Activated CD4-positive, alpha-beta T cell treated with anti-CD3 and anti-CD28 coated beads, Interleukin-2, amount 50 U/mL, for 16 hours (primary cell): ENCODE measurements at regions not wholly inside any gene's neighbourhood (a gene's known extent, or its start where the extent isn't known, plus 50 kb on each side); places are given as distances from the start of the nearest gene placed in this dataset.
A peak's percentile ranks its signal among the peaks of the same experiment; 100 is the strongest.
"Not testable (repeated sequence)": the region's sequence is repeated elsewhere in the genome, so short reads cannot be mapped to it uniquely, and the experiment has no call there.

Experiments used
- DNase-seq: peaks from one replicate; pipeline ENCODE4 v3.0.0-alpha.2; 2020

DNA sequence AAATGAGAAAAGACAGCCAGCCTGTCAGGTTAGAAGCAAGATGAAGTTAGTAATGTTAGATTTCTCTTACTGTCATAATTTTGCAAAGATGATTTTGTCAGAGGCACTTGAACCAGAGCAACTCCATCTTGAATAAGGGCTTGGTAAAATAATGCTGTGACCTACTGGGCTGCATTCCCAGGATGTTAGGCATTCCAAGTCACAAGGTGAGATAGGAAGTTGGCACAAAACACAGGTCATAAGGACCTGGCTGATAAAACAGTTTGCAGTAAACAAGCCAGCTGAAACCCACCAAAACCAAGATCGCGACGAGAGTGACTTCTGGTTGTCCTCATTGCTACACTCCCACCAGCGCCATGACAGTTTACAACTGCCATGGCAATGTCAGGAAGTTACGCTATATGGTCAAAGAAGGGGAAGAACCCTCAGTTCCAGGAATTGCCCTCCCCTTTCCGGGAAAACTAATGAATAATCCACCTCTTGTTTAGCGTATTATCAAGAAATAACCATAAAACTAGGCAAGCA is 1313.5 kb upstream of the TMEM132C start:
- DNase-seq, result no peak

DNA sequence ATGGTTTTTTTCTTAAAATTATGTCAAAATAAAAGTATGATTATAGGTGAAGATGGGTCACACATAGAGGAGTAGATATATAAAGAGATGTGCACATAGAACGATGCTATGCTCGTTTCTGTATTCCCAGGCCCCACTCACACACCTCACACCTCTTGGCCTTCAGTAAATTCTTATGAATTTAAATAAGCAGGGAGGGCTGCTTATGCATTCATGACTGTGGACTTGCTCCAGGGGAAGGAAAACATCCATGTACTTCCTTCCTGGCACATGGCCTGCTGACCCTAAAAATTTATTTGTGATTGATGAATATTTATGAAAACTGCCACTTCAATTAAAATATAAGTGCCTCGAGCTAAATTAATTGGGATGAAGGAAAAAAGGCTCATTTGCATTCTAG is 1306.7 kb upstream of the TMEM132C start:
- no peak for DNase-seq

DNA sequence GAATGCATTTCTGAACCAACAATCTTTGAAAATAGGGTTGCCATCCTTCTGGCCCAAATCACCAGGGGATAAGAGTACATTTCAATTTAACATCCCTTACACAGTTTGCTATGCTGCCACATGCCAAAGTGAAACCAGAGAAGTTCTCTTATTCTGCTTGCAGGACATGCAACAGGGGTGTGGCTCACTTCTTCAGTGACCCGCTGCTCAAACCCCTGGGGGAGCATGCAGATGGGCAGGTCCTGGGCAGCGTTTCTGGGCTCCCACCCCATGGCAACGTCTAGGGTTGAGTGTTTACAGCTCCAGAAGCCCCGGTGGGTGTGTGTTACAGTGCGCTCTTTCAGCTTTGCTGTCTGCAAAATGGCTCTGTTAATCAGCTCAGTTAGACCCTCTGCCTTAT is 1306.3 kb upstream of the TMEM132C start:
- no peak for DNase-seq

DNA sequence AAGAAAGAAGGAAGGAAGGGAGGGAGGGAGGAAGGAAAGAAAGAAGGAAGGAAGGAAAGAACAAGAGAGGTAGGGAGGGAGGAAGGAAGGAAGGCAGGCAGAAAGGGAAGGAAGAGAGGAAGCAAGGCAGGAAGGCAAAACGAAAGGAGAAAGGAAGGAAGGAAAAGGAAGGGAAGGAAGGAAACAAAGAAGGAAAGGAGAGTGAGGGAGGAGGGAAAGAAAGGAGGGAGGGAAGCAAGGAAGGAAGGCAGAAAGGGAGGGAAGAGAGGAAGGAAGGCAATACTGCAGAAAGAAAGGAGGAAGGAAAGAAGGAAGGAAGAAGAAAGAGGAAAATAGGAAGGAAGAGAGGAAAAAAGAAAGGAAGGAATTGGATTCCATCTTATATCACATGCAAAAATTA is 1303.1 kb upstream of the TMEM132C start:
- DNase-seq, result no peak

DNA sequence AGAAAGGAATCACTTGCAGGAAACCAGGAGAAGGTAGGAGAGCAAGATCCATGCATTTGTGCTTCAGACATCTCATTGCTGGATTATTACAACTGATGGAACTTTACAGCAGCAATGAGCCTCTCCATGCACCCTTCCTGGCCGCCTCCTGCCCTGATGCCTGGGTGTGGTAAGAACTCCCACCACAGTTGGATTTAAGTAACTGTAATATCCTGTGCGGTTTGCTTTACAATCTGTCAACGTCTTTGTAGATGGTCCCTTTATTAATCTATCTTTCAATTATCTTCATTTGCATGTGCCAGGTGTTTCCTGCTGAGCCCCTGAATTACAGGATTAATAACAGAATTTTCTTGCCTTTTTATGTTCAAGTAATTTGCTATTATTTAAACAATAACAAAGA is 1300.5 kb upstream of the TMEM132C start:
- no peak for DNase-seq

DNA sequence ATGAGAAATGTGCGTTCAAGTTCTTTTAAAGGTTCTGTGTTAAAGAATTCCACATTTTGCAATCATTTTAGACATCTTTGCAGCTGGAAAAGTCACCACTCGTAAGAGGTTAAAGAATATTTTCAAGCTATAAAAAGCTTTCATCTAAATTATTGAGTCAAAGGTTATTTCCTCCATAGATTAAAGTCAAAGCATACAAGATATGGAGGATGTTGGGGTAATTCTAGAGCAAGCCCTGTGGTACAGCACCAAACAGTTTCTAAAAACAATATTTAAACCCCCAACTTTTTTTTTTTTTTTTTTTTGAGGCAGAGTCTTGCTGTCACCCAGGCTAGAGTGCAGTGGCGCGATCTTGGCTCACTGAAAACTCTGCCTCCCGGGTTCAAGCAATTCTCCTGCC is 1299.8 kb upstream of the TMEM132C start:
- no peak for DNase-seq

DNA sequence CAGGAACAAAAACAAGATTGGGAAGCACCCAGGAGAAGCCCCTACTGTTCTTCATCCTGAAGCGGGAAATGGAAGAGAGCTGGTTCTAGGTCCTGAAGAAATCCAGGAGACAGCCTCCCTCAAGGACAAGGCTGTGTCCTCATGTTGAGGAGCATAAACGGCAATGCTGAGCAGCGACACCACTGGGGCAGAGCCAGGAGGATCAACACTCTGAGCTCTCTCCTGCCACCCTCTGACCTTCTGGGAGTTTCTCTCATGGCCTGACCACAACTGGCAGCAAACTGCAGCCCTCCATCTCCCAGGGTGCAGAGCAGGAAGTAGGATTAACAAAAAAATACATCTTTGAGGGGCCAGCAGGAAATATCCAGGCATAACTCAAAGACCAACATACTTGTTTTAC is 1292.2 kb upstream of the TMEM132C start:
- no peak for DNase-seq

DNA sequence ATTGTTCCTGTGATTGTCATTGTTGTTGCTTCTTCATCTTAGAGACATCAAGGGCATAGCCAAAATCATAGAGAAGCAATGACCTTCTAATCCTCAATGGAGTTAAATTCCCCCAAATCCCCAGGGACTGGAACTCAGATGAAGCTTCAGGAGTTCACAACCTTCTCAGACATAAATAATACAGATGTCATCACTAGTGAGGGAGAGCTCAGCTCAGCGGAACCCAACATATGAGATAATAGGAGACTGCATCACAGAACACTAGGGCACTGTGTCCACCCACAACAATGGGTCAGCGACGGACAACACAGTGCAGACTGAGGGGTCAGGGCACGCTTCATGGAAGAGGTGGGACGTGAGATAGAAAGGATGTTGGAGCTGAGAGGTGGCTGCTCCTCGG is 1290.4 kb upstream of the TMEM132C start:
- DNase-seq, result no peak

DNA sequence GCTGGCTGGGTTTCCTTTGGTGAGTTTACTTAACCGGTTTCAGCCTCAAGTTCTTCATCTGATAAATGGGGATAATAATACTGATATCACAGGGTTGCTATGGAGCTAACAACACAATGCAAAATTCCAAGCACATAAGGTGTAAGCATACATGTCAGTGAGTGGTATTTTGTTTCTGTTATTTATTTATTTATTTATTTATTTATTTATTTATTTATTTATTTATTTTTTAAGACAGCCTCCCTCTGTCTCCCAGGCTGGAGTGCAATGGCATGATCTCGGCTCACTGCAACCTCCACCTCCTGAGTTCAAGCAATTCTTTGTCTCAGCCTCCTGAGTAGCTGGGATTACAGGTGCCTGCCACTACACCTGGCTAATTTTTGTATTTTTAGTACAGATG is 1287.4 kb upstream of the TMEM132C start:
- not testable (repeated sequence) for DNase-seq

DNA sequence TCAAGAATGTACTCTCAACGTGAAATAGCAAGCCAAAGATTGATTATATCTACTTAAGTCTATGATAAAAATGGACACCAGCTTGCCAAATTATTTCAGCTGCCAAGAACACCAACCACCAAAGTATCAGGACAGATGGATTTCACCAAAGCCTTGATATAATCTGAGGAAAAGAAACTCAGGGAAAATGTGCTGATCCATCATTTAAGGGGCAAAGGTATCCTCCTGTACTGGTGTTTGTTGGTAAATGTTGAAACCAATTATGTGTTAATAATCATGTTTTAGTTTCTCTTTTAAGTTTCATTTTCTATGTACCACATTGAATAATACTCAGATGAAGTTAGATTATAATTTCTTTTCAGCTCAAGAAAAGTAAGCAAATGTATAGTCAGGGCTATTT is 1284.3 kb upstream of the TMEM132C start:
- DNase-seq, result no peak

DNA sequence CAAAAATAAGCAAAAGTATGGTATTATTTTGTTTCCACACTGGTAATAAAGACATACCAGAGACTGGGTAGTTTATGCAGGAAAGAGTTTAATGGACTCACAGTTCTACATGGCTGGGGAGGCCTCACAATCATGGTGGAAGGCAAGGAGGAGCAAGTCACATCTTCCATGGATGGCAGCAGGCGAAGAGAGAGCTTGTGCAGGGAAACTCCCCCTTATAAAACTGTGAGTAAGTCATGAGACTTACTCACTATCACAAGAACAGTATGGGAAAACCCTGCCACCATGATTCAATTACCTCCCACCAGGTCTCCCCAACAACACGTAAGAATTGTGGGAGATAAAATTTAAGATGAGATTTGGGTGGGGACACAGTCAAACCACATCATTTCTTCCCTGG is 1283.2 kb upstream of the TMEM132C start:
- not testable (repeated sequence) for DNase-seq

DNA sequence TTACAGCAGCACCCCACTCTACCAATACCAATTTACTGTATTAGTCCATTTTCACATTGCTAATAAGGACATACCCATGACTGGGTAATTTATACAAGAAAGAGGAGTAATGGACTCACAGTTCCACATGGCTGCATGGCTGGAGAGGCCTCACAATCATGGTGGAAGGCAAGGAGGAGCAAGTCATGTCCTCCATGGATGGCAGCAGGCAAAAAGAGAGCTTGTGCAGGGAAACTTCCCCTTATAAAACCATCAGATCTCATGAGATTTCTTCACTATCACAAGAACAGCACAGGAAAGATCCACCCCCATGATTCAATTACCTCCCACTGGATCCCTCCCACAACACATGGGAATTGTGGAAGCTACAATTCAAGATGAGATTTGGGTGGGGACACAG is 1281.3 kb upstream of the TMEM132C start:
- DNase-seq, result not testable (repeated sequence)

DNA sequence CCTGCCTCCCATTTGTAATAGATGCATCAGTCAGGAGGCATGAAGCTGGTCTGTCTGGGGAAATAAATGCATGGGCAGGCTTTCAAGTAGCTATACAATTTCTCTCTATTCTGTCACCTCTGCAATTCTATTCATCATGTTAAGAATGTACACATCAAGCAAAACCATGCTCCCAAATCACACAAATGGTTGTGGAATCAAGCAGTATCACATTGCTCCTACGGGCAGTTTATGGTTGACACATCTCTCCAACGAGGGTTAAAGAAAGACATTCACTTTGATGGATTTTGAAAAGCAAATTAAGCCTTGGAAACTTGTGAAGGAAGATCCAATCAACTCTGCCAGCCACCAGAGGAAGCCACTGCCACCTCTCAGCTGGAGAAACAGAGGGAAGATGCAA is 1277.4 kb upstream of the TMEM132C start:
- no peak for DNase-seq

DNA sequence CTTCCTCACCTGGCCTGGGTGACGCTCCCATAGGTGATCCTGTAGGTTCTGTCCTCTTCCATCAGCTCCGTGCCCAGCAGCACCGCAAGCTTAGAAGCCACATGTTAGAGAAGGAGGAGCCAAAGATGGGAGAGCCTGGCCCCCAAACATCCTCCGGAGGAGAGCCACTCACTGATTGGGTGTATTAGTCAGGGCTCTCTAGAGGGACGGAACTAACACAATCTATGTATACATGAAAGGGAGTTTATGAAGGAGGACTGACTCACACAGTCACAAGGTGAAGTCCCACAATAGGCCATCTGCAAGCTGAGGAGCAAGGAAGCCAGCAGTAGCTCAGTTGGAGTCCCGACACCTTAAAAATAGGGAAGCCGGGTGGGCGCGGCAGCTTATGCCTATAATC is 1273.1 kb upstream of the TMEM132C start:
- DNase-seq, result no peak

DNA sequence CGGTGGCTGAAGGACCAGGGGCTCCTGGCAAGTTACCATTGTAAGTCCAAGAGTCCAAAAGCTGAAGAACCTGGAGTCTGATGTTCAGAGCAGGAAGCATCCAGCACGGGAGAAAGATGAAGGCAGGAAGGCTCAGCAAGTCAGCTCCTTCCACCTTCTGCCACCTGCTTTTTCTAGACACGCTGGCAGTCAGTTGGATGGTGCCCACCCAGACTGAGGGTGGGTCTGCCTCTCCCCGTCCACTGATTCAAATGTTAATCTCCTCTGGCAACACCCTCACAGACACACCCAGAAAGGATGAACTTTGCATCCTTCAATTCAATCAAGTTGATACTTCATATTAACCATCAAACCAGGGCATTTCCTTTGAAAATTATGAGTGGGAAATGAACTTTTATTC is 1272.4 kb upstream of the TMEM132C start:
- DNase-seq, result no peak

DNA sequence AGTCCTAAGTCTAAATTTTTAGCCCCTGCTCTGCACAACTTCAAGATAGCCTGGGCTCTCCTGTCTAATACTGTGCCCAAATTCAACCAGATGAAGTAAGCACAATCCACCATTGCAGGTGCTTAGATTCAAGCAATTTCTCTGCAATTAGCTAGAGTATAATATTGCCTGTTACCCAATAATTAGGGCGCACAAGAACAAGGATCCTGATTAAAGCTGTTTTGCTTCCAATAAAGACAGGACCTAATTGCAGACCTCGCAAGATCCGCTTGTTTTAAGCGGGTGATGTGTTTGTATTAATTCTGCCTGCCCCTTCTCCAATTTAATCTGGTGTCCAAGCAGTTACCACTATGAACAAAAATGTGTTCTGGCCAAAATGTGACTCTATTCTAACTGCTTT is 1268.9 kb upstream of the TMEM132C start:
- no peak for DNase-seq

DNA sequence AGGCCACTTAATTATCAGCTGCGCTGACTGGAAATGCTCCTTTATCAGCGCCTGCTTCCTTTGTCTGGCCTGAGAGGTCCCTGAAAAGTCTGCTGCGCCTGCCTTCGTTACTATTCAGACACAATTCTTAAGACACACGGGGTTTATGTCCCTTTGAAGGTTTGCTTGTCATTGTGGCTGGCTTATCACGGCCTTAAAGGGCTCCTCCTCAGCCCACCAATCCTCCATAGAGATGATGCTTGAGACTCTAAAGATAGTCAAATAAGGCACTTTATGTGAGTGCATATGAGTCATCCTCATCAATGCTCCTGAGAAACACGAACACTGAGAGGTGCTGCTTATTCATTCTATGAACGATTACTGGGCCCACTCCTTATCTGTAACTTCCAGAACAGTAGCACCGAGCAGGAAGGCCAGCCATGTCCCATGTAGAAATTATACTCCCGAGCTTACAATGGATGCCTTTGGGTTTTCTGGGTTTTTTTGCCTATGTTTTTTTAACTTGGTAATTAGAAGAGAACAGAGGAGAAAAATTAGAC is 1268.2 kb upstream of the TMEM132C start:
- peak; percentile 16 for DNase-seq

DNA sequence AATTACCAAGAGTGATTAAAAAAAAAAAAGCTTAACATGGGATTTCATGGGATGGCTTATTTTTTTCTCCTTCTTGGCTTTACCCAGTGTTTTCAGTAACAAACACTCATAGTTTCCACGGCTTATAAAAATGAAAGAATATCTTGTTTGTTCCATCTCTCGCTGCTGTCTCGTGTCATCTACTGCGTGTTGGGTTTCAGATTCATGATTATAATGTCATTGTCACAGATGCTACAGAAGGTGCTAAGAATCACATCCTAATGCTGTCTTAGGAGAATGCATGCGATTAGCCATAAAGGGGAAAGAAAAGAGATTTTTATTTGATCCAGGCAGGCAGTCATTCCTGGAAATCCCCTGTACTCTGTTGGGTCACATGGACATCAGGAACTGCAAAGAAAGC is 1267.6 kb upstream of the TMEM132C start:
- DNase-seq, result no peak

DNA sequence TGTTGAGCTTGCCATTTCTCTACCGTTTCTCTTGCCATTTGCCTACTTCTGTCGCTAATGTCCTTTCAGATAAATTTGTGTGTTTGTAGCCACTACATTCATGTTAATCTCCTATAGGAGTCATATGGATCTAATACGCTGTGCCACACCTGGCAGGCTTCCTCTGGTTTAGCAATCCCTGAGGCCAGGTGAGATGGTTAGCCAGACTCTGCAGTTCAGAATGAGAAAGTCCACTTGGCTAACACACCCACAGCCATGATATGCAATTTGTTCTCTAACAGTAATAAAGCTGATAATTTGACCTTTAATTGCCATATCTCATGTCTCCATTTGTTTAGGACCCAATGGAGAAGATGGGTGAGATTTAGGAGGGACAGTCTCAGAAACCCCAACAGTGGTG is 1261.6 kb upstream of the TMEM132C start:
- DNase-seq, result no peak

DNA sequence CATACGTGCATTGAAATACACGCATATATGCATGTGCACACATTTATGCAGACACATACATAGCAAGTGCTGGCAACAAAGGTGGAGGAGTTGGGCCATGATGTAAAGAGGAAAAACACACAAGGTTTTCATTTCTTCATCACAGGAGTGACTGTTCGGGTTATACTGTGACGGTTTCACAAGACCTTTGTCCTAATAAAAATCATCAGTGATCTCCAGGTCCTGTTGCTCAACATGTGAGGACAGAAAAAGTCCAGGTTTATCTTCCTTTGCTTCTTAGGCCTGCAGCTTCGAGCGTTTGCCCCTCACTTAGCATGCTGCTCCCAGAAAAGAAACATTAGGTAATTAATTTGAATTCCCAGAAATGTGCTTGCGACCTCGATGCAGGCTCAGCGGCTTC is 1260.0 kb upstream of the TMEM132C start:
- no peak for DNase-seq

DNA sequence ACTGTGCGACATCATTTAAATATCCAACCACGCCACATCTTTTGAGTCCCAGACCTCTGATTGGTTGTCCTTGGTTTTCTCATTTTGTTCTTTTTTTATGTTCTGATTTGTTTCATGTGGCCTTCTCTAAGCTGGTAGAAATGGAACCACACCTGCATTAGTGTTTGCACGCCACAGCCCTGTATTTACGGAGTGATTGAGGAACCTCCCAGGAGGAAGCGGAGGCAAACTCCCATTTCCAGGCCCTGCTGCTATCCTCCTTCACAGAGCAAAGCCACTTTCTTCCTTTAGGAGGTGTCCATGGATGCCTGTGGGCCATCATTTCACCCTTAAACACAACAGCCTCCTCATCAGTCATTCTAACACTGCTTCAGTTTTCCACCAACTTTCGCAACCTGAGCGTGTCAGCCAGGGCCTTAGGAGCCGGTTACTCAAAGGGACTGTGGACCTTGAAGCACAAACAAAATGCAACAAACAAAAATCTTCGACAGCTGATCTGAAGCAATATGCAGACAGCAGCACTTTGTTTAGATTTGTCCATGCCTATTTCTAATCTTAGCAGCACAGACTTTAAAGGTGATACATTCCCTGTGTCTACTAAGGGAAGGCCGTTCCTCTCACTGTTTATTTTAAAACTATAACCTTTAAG is 1258.1 kb upstream of the TMEM132C start:
- no peak for DNase-seq

DNA sequence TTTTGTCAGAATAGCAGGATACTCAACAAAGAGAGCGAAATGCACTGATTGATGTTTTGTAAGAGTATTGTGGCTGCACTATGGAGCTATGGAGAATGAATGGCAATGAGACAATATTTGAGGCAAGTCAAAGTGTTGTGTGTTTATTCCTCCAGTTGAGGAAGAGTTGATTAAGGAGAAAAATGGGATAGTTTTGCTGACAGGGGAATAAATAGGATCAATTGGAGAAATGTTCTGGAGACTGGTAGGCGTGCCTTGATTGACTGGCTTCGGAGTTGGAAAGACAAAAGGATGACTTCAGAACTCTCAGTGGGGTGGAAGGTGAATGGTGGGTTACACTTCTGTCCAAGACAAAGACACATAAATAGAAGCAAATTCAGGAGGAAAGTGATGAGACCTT is 1254.9 kb upstream of the TMEM132C start:
- DNase-seq, result no peak

DNA sequence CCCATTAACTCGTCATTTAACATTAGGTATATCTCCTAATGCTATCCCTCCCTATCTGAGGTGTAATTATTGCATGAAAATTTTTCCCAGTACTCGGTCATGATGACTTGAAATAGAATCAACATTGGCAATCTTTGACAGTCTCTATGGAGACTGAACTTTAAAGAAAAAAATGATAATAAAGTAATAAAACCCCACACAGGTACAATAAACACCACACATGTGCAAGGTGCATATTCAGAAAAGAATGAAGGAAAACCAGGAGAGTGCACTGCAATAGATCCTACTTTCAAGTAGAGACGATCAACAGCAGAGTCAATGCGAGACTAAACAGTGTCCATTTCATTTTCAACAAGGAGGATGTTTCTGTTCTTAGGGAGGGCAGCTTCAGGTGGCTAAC is 1253.8 kb upstream of the TMEM132C start:
- no peak for DNase-seq

DNA sequence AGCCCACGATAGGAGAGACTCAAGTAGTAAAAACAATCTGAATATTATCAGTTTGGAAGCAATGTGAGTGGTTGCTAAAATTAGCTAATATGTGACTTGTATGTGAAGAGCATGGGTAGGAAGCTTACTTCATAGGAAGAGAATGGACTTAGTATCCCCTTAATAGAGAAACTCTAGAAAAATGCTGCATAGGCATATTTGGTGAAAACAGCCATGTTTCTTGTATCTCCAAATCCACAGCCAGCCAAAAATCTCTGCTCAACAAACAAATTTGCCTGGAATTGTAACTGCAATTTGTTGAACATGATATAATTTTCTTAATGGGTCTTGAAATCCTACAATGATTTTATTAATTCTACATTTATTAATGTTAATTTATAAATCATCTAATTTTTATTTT is 1252.9 kb upstream of the TMEM132C start:
- no peak for DNase-seq

DNA sequence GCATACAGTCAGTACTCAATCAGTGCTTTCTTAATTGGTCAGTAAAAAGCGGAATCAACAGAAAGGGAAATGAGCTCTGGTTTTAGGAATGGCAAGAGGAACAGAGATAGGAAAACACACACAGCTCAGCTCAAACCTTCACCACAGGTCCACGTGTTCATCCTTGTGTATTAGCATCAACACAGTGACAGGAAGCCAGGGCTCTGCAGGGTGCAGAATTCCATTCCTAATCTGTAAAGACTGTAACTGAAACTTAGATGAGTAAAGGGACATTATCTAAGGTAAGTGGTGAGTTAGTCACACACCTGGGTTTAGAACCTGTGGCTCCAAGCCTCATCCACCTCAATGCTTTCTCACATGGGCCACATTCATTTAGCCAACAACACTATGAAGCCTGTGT is 1242.2 kb upstream of the TMEM132C start:
- no peak for DNase-seq
